HG03432 (cell line): ENCODE measurements at regions not wholly inside any gene's neighbourhood (a gene's known extent, or its start where the extent isn't known, plus 50 kb on each side); places are given as distances from the start of the nearest gene placed in this dataset.
"Not testable (repeated sequence)": the region's sequence is repeated elsewhere in the genome, so short reads cannot be mapped to it uniquely, and the experiment has no call there.

ENCODE experiments used
- ATAC-seq: cut with Tn5 transposase; IDR thresholded peaks from one replicate; pipeline ENCODE4 v1.9.1; 2021; ENCODE audit warnings: mild to moderate bottlenecking, moderate library complexity; ENCODE audit not compliant: unreplicated experiment

- ATAC-seq = no peak
Measured at GRCh38 chr10:123269675-123270074, 115.5 kb downstream of the BUB3 start.

- ATAC-seq = no peak
Measured at GRCh38 chr10:123270221-123270620, 116.0 kb downstream of the BUB3 start.

GRCh38 chr10:123270806-123271205 lies 116.6 kb downstream of the BUB3 start:
- ATAC-seq = no peak

- no peak for ATAC-seq
Measured at GRCh38 chr10:123272171-123272570, 118.0 kb downstream of the BUB3 start.

GRCh38 chr10:123274306-123275135 lies 120.3 kb downstream of the BUB3 start:
- no peak for ATAC-seq

GRCh38 chr10:123275136-123275564 lies 120.9 kb downstream of the BUB3 start:
- ATAC-seq = no peak

GRCh38 chr10:123278445-123278844 lies 124.2 kb downstream of the BUB3 start:
- no peak for ATAC-seq

GRCh38 chr10:123283371-123283770 lies 129.2 kb downstream of the BUB3 start:
- not testable (repeated sequence) for ATAC-seq

- ATAC-seq = no peak
Measured at GRCh38 chr10:123284022-123284421, 129.8 kb downstream of the BUB3 start.

- no peak for ATAC-seq
Measured at GRCh38 chr10:123287594-123288247, 133.5 kb downstream of the BUB3 start.

- no peak for ATAC-seq
Measured at GRCh38 chr10:123289432-123289831, 135.2 kb downstream of the BUB3 start.

GRCh38 chr10:123294109-123294508 lies 139.9 kb downstream of the BUB3 start:
- no peak for ATAC-seq

GRCh38 chr10:123294886-123295285 lies 140.7 kb downstream of the BUB3 start:
- ATAC-seq = no peak

GRCh38 chr10:123295644-123296043 lies 141.4 kb downstream of the BUB3 start:
- ATAC-seq = no peak

- no peak for ATAC-seq
Measured at GRCh38 chr10:123297175-123297574, 143.0 kb downstream of the BUB3 start.

- ATAC-seq = no peak
Measured at GRCh38 chr10:123298583-123298982, 144.4 kb downstream of the BUB3 start.

- no peak for ATAC-seq
Measured at GRCh38 chr10:123299598-123299997, 145.4 kb downstream of the BUB3 start.

GRCh38 chr10:123301077-123301857 lies 147.1 kb downstream of the BUB3 start:
- ATAC-seq = no peak

- no peak for ATAC-seq
Measured at GRCh38 chr10:123303581-123304337, 149.6 kb downstream of the BUB3 start.

- ATAC-seq = no peak
Measured at GRCh38 chr10:123305671-123306070, 151.5 kb downstream of the BUB3 start.

GRCh38 chr10:123306290-123306689 lies 152.1 kb downstream of the BUB3 start:
- ATAC-seq = no peak
